MCF 10A (cell line): ENCODE measurements at regions not wholly inside any gene's neighbourhood (a gene's known extent, or its start where the extent isn't known, plus 50 kb on each side); places are given as distances from the start of the nearest gene placed in this dataset.

Experiments
- BruUV-seq: library from RNA; stranded (reverse); fragments of 400-500 nt; replicated peaks from 2 replicates; lab custom pipeline; 2021; lab: Mats Ljungman, UMichigan
- CTCF ChIA-PET: fragments of 300-600 bp; sonication (Branson Sonifier 250); formaldehyde crosslinking; extraction: SDS; loops from one replicate; lab custom pipeline; 2021; ENCODE audit warnings: antibody characterized with exemption, inconsistent platforms; lab: Yijun Ruan, JAX
- POLR2A ChIA-PET: fragments of 300-600, 350-650 bp; sonication (Branson Sonifier 250); formaldehyde crosslinking; extraction: SDS; loops from one replicate; lab custom pipeline; 2020; ENCODE audit warnings: antibody characterized with exemption, inconsistent platforms; lab: Yijun Ruan, JAX
- DNase-seq: peaks from one replicate; pipeline ENCODE4 v3.0.0-alpha.2; 2018; ENCODE audit not compliant: unreplicated experiment
- H3K27ac Mint-ChIP-seq: one replicate; pipeline ENCODE4 v1.8.0; 2022; ENCODE audit warnings: mild to moderate bottlenecking, low read depth, mixed read lengths; ENCODE audit not compliant: unreplicated experiment
- H3K27me3 Mint-ChIP-seq: one replicate; pipeline ENCODE4 v1.8.0; 2022; ENCODE audit warnings: mixed read lengths; ENCODE audit not compliant: insufficient read depth, unreplicated experiment
- H3K36me3 Mint-ChIP-seq: one replicate; pipeline ENCODE4 v1.8.0; 2022; ENCODE audit warnings: mild to moderate bottlenecking, moderate library complexity, mixed read lengths; ENCODE audit not compliant: insufficient read depth, unreplicated experiment
- H3K4me1 Mint-ChIP-seq: one replicate; pipeline ENCODE4 v1.8.0; 2022; ENCODE audit warnings: mixed read lengths; ENCODE audit not compliant: insufficient read depth, unreplicated experiment
- H3K4me3 Mint-ChIP-seq: one replicate; pipeline ENCODE4 v1.8.0; 2022; ENCODE audit warnings: mild to moderate bottlenecking, moderate library complexity, mixed read lengths; ENCODE audit not compliant: unreplicated experiment
- H3K9me3 Mint-ChIP-seq: one replicate; pipeline ENCODE4 v1.8.0; 2022; ENCODE audit warnings: mixed read lengths; ENCODE audit not compliant: unreplicated experiment
- intact Hi-C: fragments of 100-400 bp; cut with micrococcal nuclease; formaldehyde crosslinking; loops from 2 replicates; pipeline ENCODE4 v1.14.1; 2022
- TF ChIP-seq, protein P1 (sequence below): fragments of 200-600 bp; IDR thresholded peaks from one replicate; pipeline ENCODE4 v1.8.0; 2022; ENCODE audit warnings: antibody characterized with exemption, mild to moderate bottlenecking; ENCODE audit not compliant: unreplicated experiment

DNA sequence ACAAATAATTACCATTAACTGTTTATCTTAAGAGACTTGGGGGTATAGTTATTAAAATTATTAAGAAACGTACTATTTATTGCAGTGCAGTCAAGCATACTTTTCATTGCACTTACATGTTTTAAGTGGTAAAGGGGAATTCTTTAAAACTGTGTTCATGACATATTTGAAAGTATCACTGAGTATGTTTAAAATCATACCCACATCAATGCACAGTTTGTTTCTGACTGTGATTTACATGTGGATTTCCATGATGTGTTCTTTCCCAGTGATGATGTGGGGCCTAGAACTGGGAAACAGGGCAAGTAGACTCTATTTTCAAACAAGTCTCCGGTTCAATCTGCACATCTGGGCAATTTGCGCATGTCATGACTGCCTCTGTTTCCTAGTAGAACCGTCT is 340.5 kb upstream of the OBI1 start:
- BruUV-seq, result no TSS peak
- TF ChIP-seq, protein P1, sequence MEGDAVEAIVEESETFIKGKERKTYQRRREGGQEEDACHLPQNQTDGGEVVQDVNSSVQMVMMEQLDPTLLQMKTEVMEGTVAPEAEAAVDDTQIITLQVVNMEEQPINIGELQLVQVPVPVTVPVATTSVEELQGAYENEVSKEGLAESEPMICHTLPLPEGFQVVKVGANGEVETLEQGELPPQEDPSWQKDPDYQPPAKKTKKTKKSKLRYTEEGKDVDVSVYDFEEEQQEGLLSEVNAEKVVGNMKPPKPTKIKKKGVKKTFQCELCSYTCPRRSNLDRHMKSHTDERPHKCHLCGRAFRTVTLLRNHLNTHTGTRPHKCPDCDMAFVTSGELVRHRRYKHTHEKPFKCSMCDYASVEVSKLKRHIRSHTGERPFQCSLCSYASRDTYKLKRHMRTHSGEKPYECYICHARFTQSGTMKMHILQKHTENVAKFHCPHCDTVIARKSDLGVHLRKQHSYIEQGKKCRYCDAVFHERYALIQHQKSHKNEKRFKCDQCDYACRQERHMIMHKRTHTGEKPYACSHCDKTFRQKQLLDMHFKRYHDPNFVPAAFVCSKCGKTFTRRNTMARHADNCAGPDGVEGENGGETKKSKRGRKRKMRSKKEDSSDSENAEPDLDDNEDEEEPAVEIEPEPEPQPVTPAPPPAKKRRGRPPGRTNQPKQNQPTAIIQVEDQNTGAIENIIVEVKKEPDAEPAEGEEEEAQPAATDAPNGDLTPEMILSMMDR, result no peak
- peaks cover 5% of the 10 kb centered on the region for H3K4me1 Mint-ChIP-seq
- intact Hi-C loops, result no loop called here
- no peaks in the 10 kb centered on the region for H3K36me3 Mint-ChIP-seq
- no peak for DNase-seq
- ChIA-PET CTCF (no interaction called here), POLR2A (interaction anchor here (0.7 kb wide), 1 partner anchor 158 kb away, joined by 3 read pairs; no protein-coding TSS in a partner anchor)
- H3K27me3 Mint-ChIP-seq, result peaks cover 12% of the 10 kb centered on the region
- H3K27ac Mint-ChIP-seq, result no peak overlapping the region
- H3K9me3 Mint-ChIP-seq, result no peaks in the 10 kb centered on the region
- no peak overlapping the region for H3K4me3 Mint-ChIP-seq

DNA sequence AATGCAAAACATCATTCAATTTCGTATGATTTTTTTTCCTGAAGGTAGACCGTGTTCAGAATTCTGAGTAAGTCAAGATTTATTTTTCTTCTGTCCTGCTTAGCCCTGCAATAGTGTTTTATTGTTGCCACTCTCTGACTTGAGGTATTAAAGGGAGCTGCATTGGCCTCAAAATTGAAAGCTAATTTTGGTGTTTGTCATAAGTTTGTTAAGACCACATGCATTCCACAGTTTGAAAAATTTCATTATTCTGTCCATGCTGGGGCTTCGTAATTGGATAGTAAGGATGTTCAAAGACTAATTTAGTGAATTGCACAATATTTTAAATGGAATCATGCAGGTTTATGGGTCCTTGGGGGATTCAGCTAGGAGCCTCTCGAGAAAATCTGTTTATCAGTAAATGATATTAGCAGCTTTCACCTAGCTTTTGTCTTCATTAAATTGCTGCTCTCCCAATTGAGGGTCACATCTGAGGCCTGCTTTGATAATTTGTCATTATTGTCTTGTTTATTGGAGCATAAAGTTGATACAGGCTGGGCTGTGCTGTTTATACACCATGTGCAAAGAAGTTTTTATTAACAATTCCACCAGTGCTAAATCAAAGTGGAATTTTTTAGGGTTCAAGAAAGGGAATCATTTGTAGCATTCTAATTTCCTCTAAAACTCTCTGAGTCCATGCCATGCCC is 339.8 kb upstream of the OBI1 start:
- Mint-ChIP-seq H3K4me1 (peaks cover 5% of the 10 kb centered on the region), H3K9me3 (no peaks in the 10 kb centered on the region), H3K36me3 (no peaks in the 10 kb centered on the region), H3K27me3 (peaks cover 12% of the 10 kb centered on the region), H3K27ac (no peak overlapping the region), H3K4me3 (no peak overlapping the region)
- ChIA-PET POLR2A (interaction anchor here (0.7 kb wide), 1 partner anchor 159 kb away, joined by 3 read pairs; no protein-coding TSS in a partner anchor), CTCF (interaction anchor here (1.0 kb wide), 1 partner anchor 20 kb away, joined by 5 read pairs; no protein-coding TSS in a partner anchor)
- TF ChIP-seq, protein P1, result no peak
- no peak for DNase-seq
- intact Hi-C loops, result no loop called here
- no TSS peak for BruUV-seq

DNA sequence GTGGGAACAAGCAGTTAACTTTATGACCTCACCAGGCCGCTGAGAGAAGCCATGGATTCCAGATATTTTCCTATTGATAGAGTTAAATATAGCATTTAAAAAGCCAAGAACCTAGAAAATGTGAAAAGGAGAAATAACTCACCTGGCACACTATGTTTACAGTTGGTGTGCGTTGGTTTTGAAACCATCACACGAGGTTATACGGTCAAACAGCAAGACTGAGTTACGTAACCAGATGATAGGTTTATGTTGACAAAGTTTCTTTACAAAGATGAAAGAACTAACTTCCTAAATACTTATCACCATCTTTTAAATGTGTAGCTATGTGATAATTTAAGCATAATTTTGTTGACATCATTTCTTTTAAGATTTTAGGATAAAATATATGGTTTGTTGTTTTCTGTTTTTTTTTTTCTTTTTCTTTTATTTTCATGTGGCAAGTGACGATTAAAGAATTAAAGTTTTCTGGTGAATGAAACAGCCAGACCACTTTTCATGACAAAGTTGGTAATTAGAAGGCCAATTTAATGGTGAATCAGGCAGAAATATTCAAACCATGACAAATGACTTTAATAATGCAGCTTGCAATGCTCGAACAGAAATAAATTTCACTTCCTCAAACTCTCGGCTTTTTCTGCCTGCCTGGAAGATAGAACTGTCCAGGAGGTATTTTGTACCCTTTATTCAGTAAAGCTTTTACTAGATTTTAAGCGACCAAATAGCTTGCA is 339.1 kb upstream of the OBI1 start:
- H3K4me3 Mint-ChIP-seq, result no peak overlapping the region
- no peaks in the 10 kb centered on the region for H3K9me3 Mint-ChIP-seq
- TF ChIP-seq, protein P1, result no peak
- ChIA-PET POLR2A (no interaction called here), CTCF (interaction anchor here (1.0 kb wide), 1 partner anchor 19 kb away, joined by 5 read pairs; no protein-coding TSS in a partner anchor)
- H3K36me3 Mint-ChIP-seq, result no peaks in the 10 kb centered on the region
- DNase-seq, result no peak
- H3K27ac Mint-ChIP-seq, result no peak overlapping the region
- peaks cover 12% of the 10 kb centered on the region for H3K27me3 Mint-ChIP-seq
- BruUV-seq, result no TSS peak
- H3K4me1 Mint-ChIP-seq, result peaks cover 5% of the 10 kb centered on the region
- intact Hi-C loops, result no loop called here

DNA sequence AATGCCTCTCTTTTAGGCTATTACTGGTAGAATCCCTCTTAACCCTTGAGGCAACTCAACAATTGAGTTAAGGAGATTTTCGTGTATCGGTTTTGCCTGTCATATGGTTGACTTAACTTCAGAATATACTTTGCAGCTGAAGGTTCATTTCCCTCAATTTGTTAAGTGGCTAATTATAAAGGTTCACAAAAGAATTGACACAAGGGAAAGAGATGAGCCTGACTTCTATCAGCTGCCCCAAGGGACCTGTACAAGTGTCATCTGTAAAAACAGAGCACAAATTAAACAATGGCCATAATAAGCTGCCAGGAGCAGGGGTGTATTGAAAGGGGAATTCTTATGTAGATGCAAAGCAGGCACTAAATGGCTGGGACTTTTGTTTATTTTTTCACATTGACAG is 334.8 kb upstream of the OBI1 start:
- ChIA-PET POLR2A (no interaction called here), CTCF (interaction anchor here (0.6 to 0.8 kb wide), 3 partner anchors 163 to 873 kb away, joined by 3 to 5 read pairs (median 5); no protein-coding TSS in a partner anchor)
- TF ChIP-seq, protein P1, result no peak
- no peaks in the 10 kb centered on the region for H3K36me3 Mint-ChIP-seq
- intact Hi-C loops, result no loop called here
- H3K27me3 Mint-ChIP-seq, result peaks cover 12% of the 10 kb centered on the region
- DNase-seq, result no peak
- H3K9me3 Mint-ChIP-seq, result no peaks in the 10 kb centered on the region
- no TSS peak for BruUV-seq
- no peak overlapping the region for H3K4me3 Mint-ChIP-seq
- peaks cover 5% of the 10 kb centered on the region for H3K4me1 Mint-ChIP-seq
- no peak overlapping the region for H3K27ac Mint-ChIP-seq
